ENCODE measurements at regions not wholly inside any gene's neighbourhood (a gene's known extent, or its start where the extent isn't known, plus 50 kb on each side); places are given as distances from the start of the nearest gene placed in this dataset.
A peak's percentile ranks its signal among the peaks of the same experiment; 100 is the strongest.

DNA sequence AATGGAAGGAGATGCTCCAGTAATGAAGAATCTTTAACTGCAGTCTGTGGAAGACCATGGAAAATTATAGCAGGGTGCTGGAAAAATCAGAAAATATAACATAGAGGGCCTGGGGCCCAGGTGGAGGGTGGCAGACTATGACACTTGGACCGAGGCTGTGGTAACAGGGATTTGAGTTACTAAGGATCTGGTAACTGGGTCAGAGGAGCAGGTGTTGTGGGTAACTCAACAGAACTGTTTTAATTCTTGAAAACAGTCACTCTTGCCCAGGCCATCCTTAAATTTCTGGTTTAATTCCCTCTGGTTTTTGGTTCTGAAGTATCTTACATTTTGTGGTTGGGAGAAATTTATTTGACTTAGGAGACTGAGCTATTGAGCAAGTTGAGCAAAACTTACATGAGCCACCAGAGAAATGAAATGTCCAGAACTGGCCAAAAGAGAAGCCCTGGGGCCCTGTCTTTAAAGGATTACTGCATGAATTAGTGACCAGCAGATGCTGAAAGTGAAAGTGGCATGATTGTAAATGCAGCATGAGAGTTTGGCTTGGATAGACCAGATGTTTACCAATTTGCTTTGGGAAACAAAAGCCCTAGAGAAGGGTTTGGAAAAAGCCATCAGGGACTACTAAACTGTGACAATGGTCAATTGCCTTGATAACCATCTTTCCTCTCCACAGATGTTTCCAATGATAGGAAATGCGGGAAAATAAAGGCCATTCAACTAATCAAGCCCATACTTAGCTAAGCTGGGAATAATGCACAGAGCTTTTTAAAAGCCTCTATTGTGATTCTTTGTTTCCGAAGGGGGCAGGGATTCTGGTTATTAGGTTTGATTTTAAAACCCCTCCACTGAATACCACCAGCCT lies 374.9 kb upstream of the TGFBR2 start:
- ChIA-PET POLR2A (no interaction called here), CTCF (interaction anchor here (0.9 kb wide), 1 partner anchor 9 kb away, joined by 3 read pairs; no protein-coding TSS in a partner anchor)
- no peak for DNase-seq
- Histone ChIP-seq H3K36me3 (ENCODE audit: control insufficient read depth in 4 of 4, insufficient read depth in 4 of 4, low read length in 3 of 4) (no peaks in the 10 kb centered on the region), H3K27ac (ENCODE audit: insufficient read depth in 1 of 2, low read depth in 1 of 2, low read length in 2 of 2, poor library complexity in 1 of 2, severe bottlenecking in 2 of 2) (no peak overlapping the region), H3K9me3 (ENCODE audit: control extremely low read depth in 1 of 5, control insufficient read depth in 4 of 5, insufficient read depth in 2 of 5, low read depth in 1 of 5, low read length in 4 of 5) (no peaks in the 10 kb centered on the region), H3K4me1 (ENCODE audit: control extremely low read depth in 1 of 4, control insufficient read depth in 4 of 4, insufficient read depth in 4 of 4, low read length in 3 of 4) (peaks cover 0 to 21% (median 6%) of the 10 kb centered on the region in 4 experiments), H3K4me3 (ENCODE audit: control insufficient read depth in 1 of 7, extremely low read depth in 1 of 7, insufficient read depth in 4 of 7, low read depth in 2 of 7, low read length in 6 of 7) (no peak overlapping the region), H3K27me3 (replicated peaks in 2 of 5; ENCODE audit: control insufficient read depth in 4 of 5, insufficient read depth in 5 of 5, low read length in 4 of 5) (no peaks in the 10 kb centered on the region)
- 94% methylated on average over 2 of the region's 3 CpGs for WGBS (ENCODE audit: insufficient coverage)

DNA sequence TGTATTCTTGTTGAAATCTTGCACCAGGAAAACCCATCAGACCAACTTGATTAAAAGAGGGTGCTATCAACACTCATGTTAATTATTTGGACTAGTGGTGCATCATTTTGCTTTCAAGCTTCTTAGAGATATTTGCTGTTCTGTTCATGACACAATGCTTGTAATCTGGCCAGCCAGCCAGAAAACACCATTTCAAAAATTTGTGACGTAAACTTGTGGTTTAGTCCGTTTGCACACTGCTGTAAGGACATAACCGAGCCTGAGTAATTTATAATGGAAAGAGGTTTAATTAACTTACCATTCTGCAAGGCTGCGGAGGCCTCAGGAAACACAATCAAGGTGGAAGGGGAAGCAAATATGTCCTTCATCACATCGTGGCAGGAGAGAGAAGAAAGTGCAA lies 374.3 kb upstream of the TGFBR2 start:
- H3K27me3 ChIP-seq (replicated peaks in 2 of 5; ENCODE audit: control insufficient read depth in 4 of 5, insufficient read depth in 5 of 5, low read length in 4 of 5): no peaks in the 10 kb centered on the region
- H3K9me3 ChIP-seq (ENCODE audit: control extremely low read depth in 1 of 5, control insufficient read depth in 4 of 5, insufficient read depth in 2 of 5, low read depth in 1 of 5, low read length in 4 of 5): no peaks in the 10 kb centered on the region
- no peak overlapping the region for H3K4me3 ChIP-seq (ENCODE audit: control insufficient read depth in 1 of 7, extremely low read depth in 1 of 7, insufficient read depth in 4 of 7, low read depth in 2 of 7, low read length in 6 of 7)
- no peak overlapping the region for H3K27ac ChIP-seq (ENCODE audit: insufficient read depth in 1 of 2, low read depth in 1 of 2, low read length in 2 of 2, poor library complexity in 1 of 2, severe bottlenecking in 2 of 2)
- peak; percentile 13 to 57 (median 38) for DNase-seq
- POLR2A ChIA-PET: no interaction called here
- H3K36me3 ChIP-seq (ENCODE audit: control insufficient read depth in 4 of 4, insufficient read depth in 4 of 4, low read length in 3 of 4): no peaks in the 10 kb centered on the region
- peaks cover 0 to 20% (median 6%) of the 10 kb centered on the region in 4 experiments for H3K4me1 ChIP-seq (ENCODE audit: control extremely low read depth in 1 of 4, control insufficient read depth in 4 of 4, insufficient read depth in 4 of 4, low read length in 3 of 4)
- WGBS (ENCODE audit: insufficient coverage): 28% methylated on average over 3 of the region's 5 CpGs
- CTCF ChIA-PET: interaction anchor here (0.9 kb wide), 1 partner anchor 9 kb away, joined by 3 read pairs; no protein-coding TSS in a partner anchor

DNA sequence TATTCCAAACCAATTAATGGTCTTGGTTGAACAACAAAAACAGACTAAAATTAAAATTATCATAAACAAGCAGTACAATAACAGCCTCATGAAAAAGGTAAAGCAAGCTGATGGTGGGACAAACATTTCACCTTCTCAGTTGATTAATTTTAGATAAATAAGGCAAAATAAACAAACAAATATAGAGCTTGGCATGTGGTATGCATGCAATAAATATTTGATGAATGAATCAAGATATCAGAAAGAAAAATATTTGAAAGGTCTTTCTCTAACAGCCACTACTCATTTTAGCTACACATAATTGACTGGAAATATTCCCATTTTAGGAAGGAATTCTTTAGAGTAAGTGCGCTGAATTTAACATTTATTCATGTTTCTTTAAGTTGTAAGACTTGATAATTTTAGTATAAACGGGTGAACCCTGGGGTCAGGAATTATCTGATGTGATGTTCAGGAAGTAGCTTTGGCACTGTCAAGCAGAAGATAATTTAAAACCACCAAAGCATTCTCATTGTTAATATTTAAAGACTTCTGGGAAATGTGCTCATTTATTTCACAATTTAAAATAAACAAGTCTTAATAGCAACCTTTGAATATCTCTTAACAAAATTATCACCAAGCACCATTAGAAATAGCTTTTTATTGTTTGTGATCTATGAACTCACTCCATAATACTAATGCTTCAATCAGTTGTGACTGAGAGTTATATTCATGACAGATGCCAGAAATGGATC lies 372.3 kb upstream of the TGFBR2 start:
- ChIA-PET CTCF (no interaction called here), POLR2A (no interaction called here)
- Histone ChIP-seq H3K4me1 (ENCODE audit: control extremely low read depth in 1 of 4, control insufficient read depth in 4 of 4, insufficient read depth in 4 of 4, low read length in 3 of 4) (peaks cover 0 to 10% (median 5%) of the 10 kb centered on the region in 4 experiments), H3K4me3 (ENCODE audit: control insufficient read depth in 1 of 7, extremely low read depth in 1 of 7, insufficient read depth in 4 of 7, low read depth in 2 of 7, low read length in 6 of 7) (no peak overlapping the region), H3K36me3 (ENCODE audit: control insufficient read depth in 4 of 4, insufficient read depth in 4 of 4, low read length in 3 of 4) (no peaks in the 10 kb centered on the region), H3K9me3 (ENCODE audit: control extremely low read depth in 1 of 5, control insufficient read depth in 4 of 5, insufficient read depth in 2 of 5, low read depth in 1 of 5, low read length in 4 of 5) (no peaks in the 10 kb centered on the region), H3K27ac (ENCODE audit: insufficient read depth in 1 of 2, low read depth in 1 of 2, low read length in 2 of 2, poor library complexity in 1 of 2, severe bottlenecking in 2 of 2) (no peak overlapping the region), H3K27me3 (replicated peaks in 2 of 5; ENCODE audit: control insufficient read depth in 4 of 5, insufficient read depth in 5 of 5, low read length in 4 of 5) (no peaks in the 10 kb centered on the region)
- WGBS (ENCODE audit: insufficient coverage): no CpG with 5 or more reads among the region's 2 CpGs
- peak in 2 of 3 donors; percentile 8 to 32 for DNase-seq

DNA sequence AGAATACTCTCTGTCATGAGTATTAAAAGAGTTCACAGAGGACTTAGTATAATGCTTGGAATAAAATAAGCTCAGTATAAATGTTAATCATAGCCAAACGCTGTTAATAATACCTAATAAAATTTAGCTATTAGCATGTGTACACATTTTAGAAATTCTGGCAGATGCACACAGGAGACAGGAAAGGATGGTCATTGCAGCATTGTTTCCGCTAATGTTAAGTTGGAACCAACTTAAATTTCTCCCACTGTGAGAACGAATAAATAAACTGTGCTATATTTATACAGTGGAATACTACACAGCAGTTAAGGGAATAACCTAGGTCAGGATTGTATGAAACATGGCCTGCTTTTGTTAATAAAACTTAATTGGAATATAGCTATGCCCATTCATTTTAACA lies 370.4 kb upstream of the TGFBR2 start:
- DNase-seq: no peak
- Histone ChIP-seq H3K4me1 (ENCODE audit: control extremely low read depth in 1 of 4, control insufficient read depth in 4 of 4, insufficient read depth in 4 of 4, low read length in 3 of 4) (peaks cover 0 to 10% (median 5%) of the 10 kb centered on the region in 4 experiments), H3K36me3 (ENCODE audit: control insufficient read depth in 4 of 4, insufficient read depth in 4 of 4, low read length in 3 of 4) (no peaks in the 10 kb centered on the region), H3K27ac (ENCODE audit: insufficient read depth in 1 of 2, low read depth in 1 of 2, low read length in 2 of 2, poor library complexity in 1 of 2, severe bottlenecking in 2 of 2) (no peak overlapping the region), H3K27me3 (replicated peaks in 2 of 5; ENCODE audit: control insufficient read depth in 4 of 5, insufficient read depth in 5 of 5, low read length in 4 of 5) (no peaks in the 10 kb centered on the region), H3K9me3 (ENCODE audit: control extremely low read depth in 1 of 5, control insufficient read depth in 4 of 5, insufficient read depth in 2 of 5, low read depth in 1 of 5, low read length in 4 of 5) (no peaks in the 10 kb centered on the region), H3K4me3 (ENCODE audit: control insufficient read depth in 1 of 7, extremely low read depth in 1 of 7, insufficient read depth in 4 of 7, low read depth in 2 of 7, low read length in 6 of 7) (no peak overlapping the region)
- ChIA-PET CTCF (interaction anchor here (0.7 kb wide), 1 partner anchor 59 kb away, joined by 3 read pairs; no protein-coding TSS in a partner anchor), POLR2A (no interaction called here)
- WGBS (ENCODE audit: insufficient coverage): no CpG with 5 or more reads among the region's 3 CpGs

DNA sequence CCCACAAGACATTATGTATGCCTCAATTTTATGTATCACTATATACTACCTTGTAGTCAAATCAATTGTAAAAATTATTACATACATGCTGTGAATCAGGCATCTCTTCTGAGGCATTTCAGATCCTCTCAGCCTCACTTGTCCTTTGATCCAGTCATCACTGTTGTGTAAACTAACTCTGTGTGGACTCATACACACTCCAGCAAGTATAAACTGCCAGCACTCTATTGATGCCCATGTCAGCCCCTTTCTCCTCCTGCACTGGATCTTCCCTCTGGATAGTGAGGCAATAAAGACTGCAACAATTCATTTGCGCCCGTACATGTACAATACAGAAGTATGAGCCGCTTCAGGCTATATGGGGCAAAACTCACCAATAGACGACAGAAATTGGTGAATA lies 364.7 kb upstream of the TGFBR2 start:
- ChIA-PET CTCF (interaction anchor here (1.0 to 1.6 kb wide), 2 partner anchors 18 to 229 kb away, joined by 3 read pairs; no protein-coding TSS in a partner anchor), POLR2A (no interaction called here)
- Histone ChIP-seq H3K27ac (ENCODE audit: insufficient read depth in 1 of 2, low read depth in 1 of 2, low read length in 2 of 2, poor library complexity in 1 of 2, severe bottlenecking in 2 of 2) (no peak overlapping the region), H3K36me3 (ENCODE audit: control insufficient read depth in 4 of 4, insufficient read depth in 4 of 4, low read length in 3 of 4) (no peaks in the 10 kb centered on the region), H3K27me3 (replicated peaks in 2 of 5; ENCODE audit: control insufficient read depth in 4 of 5, insufficient read depth in 5 of 5, low read length in 4 of 5) (no peaks in the 10 kb centered on the region), H3K4me1 (ENCODE audit: control extremely low read depth in 1 of 4, control insufficient read depth in 4 of 4, insufficient read depth in 4 of 4, low read length in 3 of 4) (no peaks in the 10 kb centered on the region), H3K4me3 (ENCODE audit: control insufficient read depth in 1 of 7, extremely low read depth in 1 of 7, insufficient read depth in 4 of 7, low read depth in 2 of 7, low read length in 6 of 7) (no peak overlapping the region), H3K9me3 (ENCODE audit: control extremely low read depth in 1 of 5, control insufficient read depth in 4 of 5, insufficient read depth in 2 of 5, low read depth in 1 of 5, low read length in 4 of 5) (no peaks in the 10 kb centered on the region)
- 100% methylated on average over 2 of the region's 4 CpGs for WGBS (ENCODE audit: insufficient coverage)
- DNase-seq: no peak

DNA sequence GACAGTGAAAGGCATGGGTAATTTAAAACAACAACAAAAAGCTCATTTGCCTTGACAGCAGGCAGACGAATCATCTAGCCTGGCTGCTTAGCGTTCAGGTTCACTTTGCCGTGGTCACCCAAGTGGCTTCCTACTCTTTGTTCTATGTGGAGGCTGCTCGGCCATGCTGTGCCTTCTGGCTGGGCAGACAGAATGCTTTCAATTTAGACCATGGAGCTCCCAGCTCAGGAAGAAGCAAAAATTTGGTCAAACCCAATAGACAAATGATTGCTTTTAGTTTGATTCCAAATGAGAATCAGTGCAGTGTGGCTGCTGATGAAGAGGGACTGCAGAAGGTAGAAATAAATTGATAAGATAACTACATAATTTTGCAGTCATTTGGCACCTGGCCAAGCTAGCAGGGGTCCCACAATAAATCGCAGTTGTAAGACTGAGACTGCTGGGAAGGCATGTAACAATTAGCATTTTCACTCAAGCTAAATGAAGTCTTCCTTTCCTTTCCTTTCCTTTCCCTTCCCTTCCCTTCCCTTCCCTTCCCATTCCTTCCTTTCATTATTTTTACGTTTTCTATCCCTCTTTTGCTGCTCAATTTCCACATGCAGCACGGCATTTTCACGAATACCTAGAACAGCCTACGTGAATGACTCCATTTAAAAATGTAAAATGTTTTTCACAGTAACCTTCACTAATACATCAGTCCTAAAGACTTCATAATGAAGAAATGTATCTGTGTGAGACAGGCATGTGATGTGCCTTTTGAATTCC lies 360.4 kb upstream of the TGFBR2 start:
- Histone ChIP-seq H3K9me3 (ENCODE audit: control extremely low read depth in 1 of 5, control insufficient read depth in 4 of 5, insufficient read depth in 2 of 5, low read depth in 1 of 5, low read length in 4 of 5) (no peaks in the 10 kb centered on the region), H3K27me3 (replicated peaks in 2 of 5; ENCODE audit: control insufficient read depth in 4 of 5, insufficient read depth in 5 of 5, low read length in 4 of 5) (no peaks in the 10 kb centered on the region), H3K27ac (ENCODE audit: insufficient read depth in 1 of 2, low read depth in 1 of 2, low read length in 2 of 2, poor library complexity in 1 of 2, severe bottlenecking in 2 of 2) (no peak overlapping the region), H3K36me3 (ENCODE audit: control insufficient read depth in 4 of 4, insufficient read depth in 4 of 4, low read length in 3 of 4) (no peaks in the 10 kb centered on the region), H3K4me1 (ENCODE audit: control extremely low read depth in 1 of 4, control insufficient read depth in 4 of 4, insufficient read depth in 4 of 4, low read length in 3 of 4) (no peaks in the 10 kb centered on the region), H3K4me3 (ENCODE audit: control insufficient read depth in 1 of 7, extremely low read depth in 1 of 7, insufficient read depth in 4 of 7, low read depth in 2 of 7, low read length in 6 of 7) (no peak overlapping the region)
- CTCF ChIA-PET: no interaction called here
- DNase-seq: no peak
- POLR2A ChIA-PET: no interaction called here
- 100% methylated on average over 4 of the region's 9 CpGs for WGBS (ENCODE audit: insufficient coverage)

Data from common myeloid progenitor, CD34-positive (primary cell).